Left renal cortex interstitium (tissue), 4 donors: ENCODE measurements at regions not wholly inside any gene's neighbourhood (a gene's known extent, or its start where the extent isn't known, plus 50 kb on each side); places are given as distances from the start of the nearest gene placed in this dataset.
"Not testable (repeated sequence)": the region's sequence is repeated elsewhere in the genome, so short reads cannot be mapped to it uniquely, and the experiment has no call there.

ENCODE experiments used
- DNase-seq, 4 donors: peaks; one replicate each; pipeline ENCODE4 v3.0.0-alpha.2; 2013; ENCODE audit warnings: low read depth in 4 of 4, low spot score in 2 of 4, missing footprints in 1 of 4

DNA sequence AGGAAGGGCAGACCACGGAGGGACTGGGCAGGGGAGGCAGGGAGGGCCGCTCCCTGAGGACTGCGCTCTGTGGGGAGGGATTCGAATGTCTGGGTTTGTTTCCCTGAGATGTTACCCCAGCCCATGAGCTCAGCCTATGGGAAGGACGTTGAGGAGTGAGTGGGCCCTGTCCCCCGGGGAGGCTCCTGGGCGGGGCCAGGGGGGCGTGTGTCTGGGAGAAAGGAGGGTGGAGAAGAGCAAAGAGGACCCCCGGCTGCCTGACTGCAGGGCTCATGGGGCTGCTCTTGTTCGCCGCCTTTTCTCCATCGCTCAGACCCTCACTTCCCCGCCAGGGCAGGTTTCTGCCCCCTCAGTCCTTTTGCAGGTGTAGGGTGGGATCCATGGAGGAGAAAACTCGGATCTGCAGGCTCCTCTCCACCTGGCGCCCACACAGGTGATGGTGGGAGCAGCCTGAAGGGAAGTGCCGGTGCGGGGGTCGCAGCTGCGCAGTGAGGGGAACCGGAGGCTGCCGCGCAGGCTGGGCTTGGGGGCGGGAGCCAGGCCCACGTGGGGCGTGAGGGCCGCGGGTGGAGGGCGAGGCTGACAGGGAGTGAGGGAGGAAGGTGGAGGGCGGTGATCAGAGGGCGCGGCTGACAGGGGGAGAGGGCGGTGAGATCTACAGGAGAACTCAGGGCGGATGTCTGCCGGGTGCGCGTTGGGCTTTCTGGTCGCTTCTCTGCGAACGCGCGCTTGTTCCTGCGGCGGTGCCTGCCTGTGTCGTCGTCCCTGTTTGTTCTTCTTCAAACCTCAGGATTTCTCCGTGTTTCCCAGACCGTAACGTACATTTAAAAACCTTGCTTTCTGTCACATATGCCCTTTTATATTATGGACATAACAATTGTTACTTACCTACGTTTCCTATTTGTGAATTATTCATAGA lies 198.2 kb upstream of the NPAP1 start:
- not testable (repeated sequence) for DNase-seq

DNA sequence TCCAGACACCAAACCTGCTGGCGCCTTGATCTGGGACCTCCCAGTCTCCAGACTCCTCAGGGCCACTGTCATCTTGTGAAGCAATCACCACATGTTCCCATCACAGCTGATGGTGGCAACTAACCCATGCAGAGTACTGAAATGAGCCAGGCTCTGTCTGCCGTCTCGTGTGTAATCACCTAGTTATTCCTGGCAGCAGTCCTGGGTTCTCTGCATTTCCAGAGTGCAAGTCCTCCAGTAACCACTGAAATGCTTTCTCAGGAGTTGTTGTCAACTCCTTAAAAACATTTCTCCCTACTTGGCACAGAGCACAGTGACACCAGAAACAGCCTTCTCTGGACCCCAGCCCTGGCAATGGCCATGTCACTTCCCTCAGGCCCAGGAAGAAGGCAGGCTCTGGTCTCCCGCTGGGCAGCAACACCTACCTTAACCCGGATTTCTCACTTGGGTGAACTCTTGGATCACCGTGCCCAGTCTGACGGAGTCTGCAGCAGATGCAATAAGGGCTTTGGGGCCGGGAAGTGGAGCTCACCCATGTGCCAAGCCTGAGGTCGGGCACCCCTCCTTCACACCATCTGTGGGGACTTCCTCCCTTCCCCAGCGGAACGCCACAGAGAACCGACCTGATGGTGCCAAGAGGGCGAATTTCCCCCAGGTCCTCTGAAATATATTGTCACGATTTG lies 189.5 kb upstream of the NPAP1 start:
- DNase-seq, result not testable (repeated sequence)

- DNase-seq, result not testable (repeated sequence)
Measured at GRCh38 chr15:24488164-24488907, 187.2 kb upstream of the NPAP1 start.

- not testable (repeated sequence) for DNase-seq
Measured at GRCh38 chr15:24505216-24505615, 170.4 kb upstream of the NPAP1 start.

- DNase-seq, result not testable (repeated sequence)
Measured at GRCh38 chr15:24509714-24510113, 165.9 kb upstream of the NPAP1 start.

DNA sequence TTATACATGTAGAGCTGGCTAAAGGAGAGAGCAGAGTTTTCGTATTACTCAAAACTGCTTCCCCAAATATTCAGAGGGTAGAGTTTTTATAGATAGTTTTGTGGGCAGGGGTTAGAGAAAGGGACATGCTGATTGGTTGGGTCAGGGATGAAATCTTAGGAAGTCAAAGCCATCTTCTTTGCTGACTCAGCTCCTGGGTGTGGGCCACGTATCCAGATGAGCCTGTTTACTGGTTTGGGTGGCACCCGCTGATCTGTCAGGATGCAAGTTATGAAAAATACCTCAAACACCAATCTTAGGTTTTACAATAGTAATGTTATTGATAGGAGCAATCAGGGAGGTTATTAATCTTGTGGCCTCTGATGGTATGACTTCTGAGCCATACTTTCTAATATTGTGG lies 164.0 kb upstream of the NPAP1 start:
- not testable (repeated sequence) for DNase-seq

- DNase-seq, result not testable (repeated sequence)
Measured at GRCh38 chr15:24518772-24519171, 156.8 kb upstream of the NPAP1 start.

DNA sequence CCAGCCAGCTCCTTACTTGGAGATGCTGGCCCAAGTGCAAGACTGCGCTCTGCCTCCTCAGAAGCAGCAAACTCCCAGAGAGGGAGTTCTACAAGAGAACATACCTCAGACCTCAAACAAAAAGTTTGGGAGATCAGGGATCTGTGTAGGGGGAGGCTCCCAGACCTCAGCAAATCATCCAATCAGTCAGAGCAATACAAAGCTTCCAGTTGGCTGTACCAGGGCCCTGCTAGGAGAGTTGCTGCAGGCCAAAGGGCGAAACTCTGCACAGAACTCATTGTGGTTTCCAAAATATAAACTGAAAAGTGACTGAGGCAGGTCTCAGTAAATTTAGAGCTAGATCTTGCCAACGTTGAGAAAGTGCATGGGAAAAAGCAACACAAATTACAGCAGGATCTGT lies 144.3 kb upstream of the NPAP1 start:
- not testable (repeated sequence) for DNase-seq

DNA sequence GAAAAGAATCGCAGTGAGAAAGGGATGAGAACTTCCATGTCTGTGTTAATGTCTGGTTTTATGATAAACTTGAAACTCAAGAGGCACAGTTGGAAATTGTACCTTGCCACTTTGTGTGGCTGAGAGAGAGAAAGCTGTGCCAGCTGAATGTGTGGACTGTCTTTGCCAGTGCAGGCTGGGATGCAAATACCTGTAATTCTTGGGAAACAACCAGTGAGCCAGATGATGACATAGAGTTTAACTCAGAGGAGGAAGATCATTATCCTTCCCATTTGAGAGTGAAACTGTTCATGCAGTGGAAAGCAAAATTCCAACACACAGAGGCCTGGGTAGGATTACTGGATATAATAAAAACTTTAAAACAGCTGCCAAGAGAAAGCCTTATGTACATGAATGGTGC lies 141.5 kb upstream of the NPAP1 start:
- not testable (repeated sequence) for DNase-seq

DNA sequence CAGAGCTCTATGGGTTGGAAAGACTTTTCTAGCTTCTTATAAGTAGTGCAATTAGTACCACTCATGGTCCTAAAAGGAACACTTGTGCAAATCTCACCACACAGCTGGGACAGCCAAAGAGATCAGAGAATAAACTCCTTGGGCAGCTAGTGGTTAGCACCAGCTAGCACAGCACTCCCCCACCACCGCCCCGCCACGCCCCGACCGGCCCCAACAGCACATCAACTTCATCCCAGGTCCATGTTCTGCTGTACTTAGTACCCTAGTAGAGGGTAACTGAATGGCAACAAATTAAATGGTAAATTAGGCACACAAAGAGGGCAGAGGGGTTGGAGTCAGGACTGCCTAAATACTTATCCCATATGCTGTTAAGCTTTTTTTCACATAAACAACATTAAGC lies 118.3 kb upstream of the NPAP1 start:
- DNase-seq, result not testable (repeated sequence)

DNA sequence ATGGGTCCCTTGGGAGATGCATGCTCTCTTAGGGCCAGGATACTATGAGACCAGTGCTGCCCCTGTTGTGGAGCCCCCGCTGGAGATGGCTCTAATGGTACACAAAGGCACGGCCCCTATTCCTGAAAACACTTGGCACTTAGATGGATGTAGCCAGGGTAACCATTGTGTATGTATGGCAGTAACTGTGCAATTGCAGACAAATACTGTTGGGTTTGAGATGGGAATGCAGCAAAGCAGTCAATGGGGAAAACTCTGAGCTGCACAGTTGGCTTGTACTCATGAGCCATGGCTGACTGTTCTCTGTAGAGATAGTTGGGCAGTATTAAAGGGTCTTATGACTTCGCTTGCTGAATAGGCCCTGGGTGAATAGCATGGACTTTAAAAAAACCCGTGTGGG lies 67.9 kb upstream of the NPAP1 start:
- no peak for DNase-seq

DNA sequence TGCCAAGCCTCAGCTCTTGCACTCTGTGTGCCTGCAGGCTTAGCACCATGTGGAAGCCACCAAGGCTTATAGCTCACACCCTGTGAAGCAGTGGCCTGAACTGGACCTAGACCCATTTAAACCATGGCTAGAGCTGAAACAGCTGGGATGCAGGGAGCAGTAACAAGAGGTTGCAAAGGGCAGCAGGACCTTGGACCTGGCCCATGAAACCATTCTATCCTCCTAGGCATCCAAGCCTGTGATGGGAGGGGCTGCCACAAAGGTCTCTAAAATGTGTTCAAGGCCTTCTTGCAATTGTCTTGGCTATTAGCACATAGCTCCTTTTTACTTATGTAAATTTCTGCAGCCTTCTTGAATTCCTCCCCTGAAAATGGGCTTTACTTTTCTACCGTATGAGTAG lies 57.9 kb upstream of the NPAP1 start:
- DNase-seq, result no peak

- DNase-seq, result no peak
Measured at GRCh38 chr15:24621630-24622215, 53.9 kb upstream of the NPAP1 start.
